HG03066 (cell line): ENCODE measurements at regions not wholly inside any gene's neighbourhood (a gene's known extent, or its start where the extent isn't known, plus 50 kb on each side); places are given as distances from the start of the nearest gene placed in this dataset.

Experiments used
- ATAC-seq: cut with Tn5 transposase; IDR thresholded peaks from one replicate; pipeline ENCODE4 v1.9.1; 2021; ENCODE audit warnings: low read depth; ENCODE audit not compliant: unreplicated experiment

- ATAC-seq, result no peak
These were observed 390.8 kb upstream of the BOD1L1 start for GRCh38 chr4:14018191-14018853.

GRCh38 chr4:14022456-14022855, 394.9 kb upstream of the BOD1L1 start:
- no peak for ATAC-seq

- ATAC-seq, result no peak
These were observed 395.5 kb upstream of the BOD1L1 start for GRCh38 chr4:14023036-14023435.

GRCh38 chr4:14023896-14024295, 396.4 kb upstream of the BOD1L1 start:
- no peak for ATAC-seq

- no peak for ATAC-seq
These were observed 397.6 kb upstream of the BOD1L1 start for GRCh38 chr4:14025111-14025510.

GRCh38 chr4:14025891-14026290, 398.4 kb upstream of the BOD1L1 start:
- ATAC-seq, result no peak

- no peak for ATAC-seq
These were observed 401.3 kb upstream of the BOD1L1 start for GRCh38 chr4:14028862-14029261.

GRCh38 chr4:14035076-14035475, 407.6 kb upstream of the BOD1L1 start:
- ATAC-seq, result no peak

- ATAC-seq, result no peak
These were observed 415.7 kb upstream of the BOD1L1 start for GRCh38 chr4:14043203-14043602.

GRCh38 chr4:14046642-14047041, 419.1 kb upstream of the BOD1L1 start:
- no peak for ATAC-seq

- ATAC-seq, result no peak
These were observed 420.3 kb upstream of the BOD1L1 start for GRCh38 chr4:14047840-14048239.

- no peak for ATAC-seq
These were observed 422.4 kb upstream of the BOD1L1 start for GRCh38 chr4:14049946-14050345.

- ATAC-seq, result no peak
These were observed 425.8 kb upstream of the BOD1L1 start for GRCh38 chr4:14053291-14053690.

GRCh38 chr4:14054391-14054790, 426.9 kb upstream of the BOD1L1 start:
- ATAC-seq, result no peak

- no peak for ATAC-seq
These were observed 431.5 kb upstream of the BOD1L1 start for GRCh38 chr4:14059006-14059405.

GRCh38 chr4:14064984-14065383, 437.5 kb upstream of the BOD1L1 start:
- no peak for ATAC-seq

GRCh38 chr4:14065406-14065805, 437.9 kb upstream of the BOD1L1 start:
- no peak for ATAC-seq

GRCh38 chr4:14066979-14067378, 439.5 kb upstream of the BOD1L1 start:
- ATAC-seq, result no peak

- no peak for ATAC-seq
These were observed 442.4 kb upstream of the BOD1L1 start for GRCh38 chr4:14069886-14070285.

GRCh38 chr4:14070289-14070880, 442.9 kb upstream of the BOD1L1 start:
- no peak for ATAC-seq

- ATAC-seq, result no peak
These were observed 445.0 kb upstream of the BOD1L1 start for GRCh38 chr4:14072506-14072905.

- no peak for ATAC-seq
These were observed 449.3 kb upstream of the BOD1L1 start for GRCh38 chr4:14076776-14077175.

GRCh38 chr4:14078326-14078725, 450.8 kb upstream of the BOD1L1 start:
- no peak for ATAC-seq
